Spleen (tissue), 11 donors: ENCODE measurements at regions not wholly inside any gene's neighbourhood (a gene's known extent, or its start where the extent isn't known, plus 50 kb on each side); places are given as distances from the start of the nearest gene placed in this dataset.
"Not testable (repeated sequence)": the region's sequence is repeated elsewhere in the genome, so short reads cannot be mapped to it uniquely, and the experiment has no call there.

Source experiments
- DNase-seq: peaks from one replicate; pipeline ENCODE4 v3.0.0-alpha.2; 2020
- H3K27ac ChIP-seq, 8 donors: fragments of 200-600 bp; sonication (generic) in 7 of 8; 1 replicate in 4 of 8; 2 replicates in 4 of 8; pipeline versions ENCODE4 v1.5.0 to v1.8.0; 2016 to 2021; ENCODE audit warnings: inconsistent platforms in 4 of 8, mild to moderate bottlenecking in 4 of 8, moderate library complexity in 1 of 8
- H3K27me3 ChIP-seq, 7 donors: fragments of 200-600 bp; sonication (generic) in 6 of 7; replicated peaks in 1 of 7; 1 replicate in 4 of 7; 2 replicates in 3 of 7; pipeline versions ENCODE4 v1.5.0 to v1.8.0; 2016 to 2021; ENCODE audit warnings: inconsistent platforms in 3 of 7, mild to moderate bottlenecking in 1 of 7
- H3K36me3 ChIP-seq, 6 donors: fragments of 200-600 bp; sonication (generic) in 5 of 6; 1 replicate in 4 of 6; 2 replicates in 2 of 6; pipeline versions ENCODE4 v1.5.0 to v1.8.0; 2016 to 2021; ENCODE audit warnings: inconsistent platforms in 2 of 6
- H3K4me1 ChIP-seq, 6 donors: fragments of 200-600 bp; sonication (generic) in 5 of 6; 1 replicate in 3 of 6; 2 replicates in 3 of 6; pipeline versions ENCODE4 v1.5.0 to v1.8.0; 2016 to 2021; ENCODE audit warnings: inconsistent platforms in 3 of 6
- H3K4me3 ChIP-seq, 8 donors: fragments of 200-600 bp; sonication (generic) in 7 of 8; 1 replicate in 4 of 8; 2 replicates in 4 of 8; pipeline versions ENCODE4 v1.5.0 to v1.8.0; 2016 to 2021; ENCODE audit warnings: inconsistent platforms in 4 of 8, mild to moderate bottlenecking in 4 of 8, moderate library complexity in 2 of 8
- H3K9me3 ChIP-seq, 8 donors: fragments of 200-600 bp; sonication (generic) in 7 of 8; 1 replicate in 4 of 8; 2 replicates in 4 of 8; pipeline versions ENCODE4 v1.5.0 to v1.8.0; 2016 to 2021; ENCODE audit warnings: inconsistent platforms in 4 of 8
- POLR2A ChIP-seq, 3 donors: fragments of 450-650 bp; IDR thresholded peaks; one replicate each; pipeline ENCODE4 v1.5.1; 2017; ENCODE audit warnings: antibody characterized with exemption in 3 of 3, mild to moderate bottlenecking in 1 of 3
- POLR2AphosphoS5 ChIP-seq, 3 donors: sonication (generic); formaldehyde crosslinking; IDR thresholded peaks; one replicate each; pipeline ENCODE4 v1.5.1; 2017; ENCODE audit warnings: antibody characterized with exemption in 3 of 3
- WGBS, 5 donors: extraction: QIAGEN DNeasy Blood & Tissue Kit in 3 of 5; methylation state at CpG; one replicate each; pipeline versions ENCODE4 v1.1.5 to v1.1.7; 2013 to 2018; 5-methylcytosine and 5-hydroxymethylcytosine counted together
- intact Hi-C: fragments of 100-400 bp; cut with DNase I; formaldehyde crosslinking; loops from one replicate; pipeline ENCODE4 v1.15.0; 2023; ENCODE audit warnings: low total_unique reads
- TF ChIP-seq, protein P1 (sequence below), 11 experiments: fragments of 200-600 bp in 7 of 11; fragments of 450-650 bp in 4 of 11; sonication (generic) in 4 of 11; IDR thresholded peaks in 8 of 11; conservative IDR thresholded peaks in 3 of 11; 1 replicate in 7 of 11; 2 replicates in 4 of 11; pipeline versions ENCODE4 v1.4.0 to v1.8.0; 2016 to 2021; ENCODE audit warnings: antibody characterized with exemption in 11 of 11, inconsistent platforms in 4 of 11, mild to moderate bottlenecking in 1 of 11
- donor health status: healthy with polysubstance abuse.
- donor health status: DM: no; HTN: no; CAD: no; lungs with moderate emphysema.
- donor health status: DM: no; HTN: no; CAD: no.
- donor health status: Bipolar disorder and iron deficiency.
- donor health status: healthy.
- donor health status: DM: no; HTN: no; CAD: no.
- donor health status: DM: yes; HTN: yes; CAD: no.

DNA sequence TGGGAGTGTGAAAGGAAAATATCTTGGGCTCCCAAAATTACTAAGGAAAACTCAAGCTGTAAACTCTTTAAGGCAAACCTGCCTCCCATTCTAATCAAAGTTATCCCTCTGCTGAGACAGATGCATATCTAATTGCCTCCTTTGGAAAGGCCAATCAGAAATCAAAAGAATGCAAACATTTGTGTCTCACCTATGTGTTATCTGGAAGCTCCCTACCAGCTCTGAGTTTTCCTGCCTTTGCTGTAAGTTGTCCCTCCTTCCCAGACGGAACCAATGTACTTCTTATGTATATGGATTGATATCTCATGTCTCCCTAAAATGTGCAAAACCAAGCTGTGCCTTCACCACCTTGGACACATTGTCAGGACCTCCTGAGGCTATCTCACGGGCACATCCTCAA, 95.8 kb downstream of the AASDHPPT start:
- H3K4me1 ChIP-seq: no peaks in the 10 kb centered on the region
- no peak for DNase-seq
- no peak overlapping the region for H3K27ac ChIP-seq
- 66 to 83% (median 72%) methylated on average over 2 of the region's 2 CpGs for WGBS, 5 donors
- H3K9me3 ChIP-seq: peaks cover 0 to 5% (median 0%) of the 10 kb centered on the region in 8 donors
- H3K4me3 ChIP-seq: no peak overlapping the region
- no peaks in the 10 kb centered on the region for H3K36me3 ChIP-seq
- TF ChIP-seq POLR2AphosphoS5 (IDR thresholded peaks at IDR 0.05) (no peak), POLR2A (IDR thresholded peaks at IDR 0.05) (no peak)
- TF ChIP-seq, protein P1, sequence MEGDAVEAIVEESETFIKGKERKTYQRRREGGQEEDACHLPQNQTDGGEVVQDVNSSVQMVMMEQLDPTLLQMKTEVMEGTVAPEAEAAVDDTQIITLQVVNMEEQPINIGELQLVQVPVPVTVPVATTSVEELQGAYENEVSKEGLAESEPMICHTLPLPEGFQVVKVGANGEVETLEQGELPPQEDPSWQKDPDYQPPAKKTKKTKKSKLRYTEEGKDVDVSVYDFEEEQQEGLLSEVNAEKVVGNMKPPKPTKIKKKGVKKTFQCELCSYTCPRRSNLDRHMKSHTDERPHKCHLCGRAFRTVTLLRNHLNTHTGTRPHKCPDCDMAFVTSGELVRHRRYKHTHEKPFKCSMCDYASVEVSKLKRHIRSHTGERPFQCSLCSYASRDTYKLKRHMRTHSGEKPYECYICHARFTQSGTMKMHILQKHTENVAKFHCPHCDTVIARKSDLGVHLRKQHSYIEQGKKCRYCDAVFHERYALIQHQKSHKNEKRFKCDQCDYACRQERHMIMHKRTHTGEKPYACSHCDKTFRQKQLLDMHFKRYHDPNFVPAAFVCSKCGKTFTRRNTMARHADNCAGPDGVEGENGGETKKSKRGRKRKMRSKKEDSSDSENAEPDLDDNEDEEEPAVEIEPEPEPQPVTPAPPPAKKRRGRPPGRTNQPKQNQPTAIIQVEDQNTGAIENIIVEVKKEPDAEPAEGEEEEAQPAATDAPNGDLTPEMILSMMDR (IDR thresholded peaks at IDR 0.05 in 8 of 11, conservative IDR thresholded peaks at IDR 0.05 in 3 of 11): no peak
- intact Hi-C loops: no loop called here
- no peaks in the 10 kb centered on the region for H3K27me3 ChIP-seq

DNA sequence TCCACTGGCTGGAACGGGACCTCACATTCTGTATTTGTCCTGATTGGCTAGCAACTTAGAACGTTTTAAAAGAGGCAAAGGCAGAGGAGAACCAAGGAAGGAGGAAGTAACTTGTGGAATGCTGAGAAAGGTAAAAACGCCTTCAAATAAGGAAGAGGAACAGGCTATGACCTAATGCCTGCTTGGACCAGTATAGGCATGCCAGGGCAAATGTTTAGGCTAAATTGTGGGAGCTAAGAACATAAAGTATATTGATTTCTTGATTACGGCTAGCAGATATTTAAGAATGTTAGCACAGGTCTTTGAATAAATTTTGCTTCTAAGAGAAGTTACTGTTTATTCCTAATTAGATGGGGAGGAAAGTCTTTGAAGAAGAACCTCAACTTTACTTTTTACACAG, 96.5 kb downstream of the AASDHPPT start:
- 44 to 72% (median 64%) methylated on average over 4 of the region's 4 CpGs for WGBS, 5 donors
- H3K9me3 ChIP-seq, H3K4me1 ChIP-seq, H3K27ac ChIP-seq, H3K27me3 ChIP-seq, DNase-seq, intact Hi-C loops, H3K36me3 ChIP-seq, H3K4me3 ChIP-seq: not testable (repeated sequence)

DNA sequence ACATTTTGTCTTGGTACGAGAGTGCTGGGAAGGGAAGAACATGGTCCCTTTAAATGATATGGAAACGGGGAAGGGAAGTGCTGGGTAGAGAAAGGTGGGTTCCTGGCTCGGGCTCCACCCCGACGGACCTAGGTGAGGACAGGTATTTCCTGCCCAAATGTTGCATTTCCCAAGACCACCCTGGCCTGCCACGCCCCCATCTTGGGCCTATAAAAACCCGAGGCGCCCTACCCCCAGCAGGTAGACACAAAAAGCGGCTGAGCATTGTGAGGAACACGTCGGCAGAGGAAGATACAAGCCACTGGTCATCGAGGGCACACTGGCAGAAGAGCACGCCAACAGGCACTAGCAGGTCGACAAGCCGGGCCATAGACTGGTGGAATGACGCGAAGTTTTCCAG, 99.4 kb downstream of the AASDHPPT start:
- no peak for DNase-seq
- Histone ChIP-seq H3K4me1 (no peaks in the 10 kb centered on the region), H3K9me3 (peaks cover 0 to 9% (median 0%) of the 10 kb centered on the region in 8 donors), H3K27ac (no peak overlapping the region), H3K27me3 (no peaks in the 10 kb centered on the region), H3K4me3 (no peak overlapping the region), H3K36me3 (no peaks in the 10 kb centered on the region)
- WGBS, 5 donors: 88 to 91% (median 90%) methylated on average over 17 of the region's 17 CpGs
- intact Hi-C loops: no loop called here
- TF ChIP-seq, protein P1 (IDR thresholded peaks at IDR 0.05 in 8 of 11, conservative IDR thresholded peaks at IDR 0.05 in 3 of 11): no peak
- TF ChIP-seq POLR2AphosphoS5 (IDR thresholded peaks at IDR 0.05) (no peak), POLR2A (IDR thresholded peaks at IDR 0.05) (no peak)

DNA sequence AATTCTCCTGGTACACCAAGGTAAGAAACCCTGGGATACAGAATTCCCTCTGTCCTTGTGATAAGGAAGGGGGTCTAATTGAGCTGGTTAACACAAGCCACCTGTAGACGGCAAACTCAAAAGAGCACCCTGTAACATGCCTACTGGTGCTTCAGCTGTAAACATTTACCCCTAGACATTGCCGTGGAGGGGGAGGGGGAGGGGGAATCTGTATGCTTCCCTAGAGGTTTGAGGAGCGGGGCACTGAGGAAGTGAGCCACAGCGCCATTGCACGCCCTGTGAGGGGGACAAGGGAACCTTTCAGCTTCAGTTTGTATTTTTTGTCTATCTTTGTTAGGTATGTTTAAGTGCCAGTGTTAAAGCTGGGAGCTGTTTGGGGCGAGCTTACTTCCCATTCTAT, 99.8 kb downstream of the AASDHPPT start:
- Histone ChIP-seq H3K36me3 (no peaks in the 10 kb centered on the region), H3K4me3 (no peak overlapping the region), H3K27ac (no peak overlapping the region), H3K4me1 (no peaks in the 10 kb centered on the region), H3K9me3 (peaks cover 0 to 9% (median 0%) of the 10 kb centered on the region in 8 donors), H3K27me3 (no peaks in the 10 kb centered on the region)
- TF ChIP-seq POLR2AphosphoS5 (IDR thresholded peaks at IDR 0.05): no peak
- no peak for TF ChIP-seq POLR2A (IDR thresholded peaks at IDR 0.05)
- TF ChIP-seq, protein P1 (IDR thresholded peaks at IDR 0.05 in 8 of 11, conservative IDR thresholded peaks at IDR 0.05 in 3 of 11): no peak
- DNase-seq: no peak
- WGBS, 5 donors: 62 to 73% (median 66%) methylated on average over 6 of the region's 6 CpGs
- intact Hi-C loops: no loop called here

DNA sequence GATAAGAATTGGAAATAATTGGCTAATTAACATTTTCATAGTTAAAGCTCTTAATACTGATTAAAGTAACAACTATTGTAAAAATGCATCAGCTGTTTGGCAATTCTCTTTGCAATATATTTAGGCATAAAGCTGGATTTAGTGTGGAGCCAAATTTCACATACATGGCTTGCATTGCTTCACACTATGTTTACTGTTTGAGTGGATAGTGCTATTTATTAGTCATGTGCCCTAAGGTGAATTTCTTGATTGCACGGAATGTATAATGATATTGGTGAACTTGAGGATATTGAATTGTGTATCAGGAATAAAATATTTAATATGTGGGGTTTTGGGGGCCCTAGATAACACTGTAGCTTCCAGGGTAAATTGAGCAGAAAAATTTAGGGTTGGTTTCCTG, 100.9 kb downstream of the AASDHPPT start:
- Histone ChIP-seq H3K4me3 (no peak overlapping the region), H3K9me3 (peaks cover 0 to 9% (median 0%) of the 10 kb centered on the region in 8 donors), H3K4me1 (no peaks in the 10 kb centered on the region), H3K36me3 (no peaks in the 10 kb centered on the region), H3K27me3 (no peaks in the 10 kb centered on the region), H3K27ac (no peak overlapping the region)
- WGBS, 5 donors: 75 to 93% (median 86%) methylated on average over 1 of the region's 1 CpG
- intact Hi-C loops: no loop called here
- DNase-seq: no peak
- TF ChIP-seq, protein P1 (IDR thresholded peaks at IDR 0.05 in 8 of 11, conservative IDR thresholded peaks at IDR 0.05 in 3 of 11): no peak
- no peak for TF ChIP-seq POLR2AphosphoS5 (IDR thresholded peaks at IDR 0.05)
- no peak for TF ChIP-seq POLR2A (IDR thresholded peaks at IDR 0.05)
